ENCODE measurements at regions not wholly inside any gene's neighbourhood (a gene's known extent, or its start where the extent isn't known, plus 50 kb on each side); places are given as distances from the start of the nearest gene placed in this dataset.

DNA sequence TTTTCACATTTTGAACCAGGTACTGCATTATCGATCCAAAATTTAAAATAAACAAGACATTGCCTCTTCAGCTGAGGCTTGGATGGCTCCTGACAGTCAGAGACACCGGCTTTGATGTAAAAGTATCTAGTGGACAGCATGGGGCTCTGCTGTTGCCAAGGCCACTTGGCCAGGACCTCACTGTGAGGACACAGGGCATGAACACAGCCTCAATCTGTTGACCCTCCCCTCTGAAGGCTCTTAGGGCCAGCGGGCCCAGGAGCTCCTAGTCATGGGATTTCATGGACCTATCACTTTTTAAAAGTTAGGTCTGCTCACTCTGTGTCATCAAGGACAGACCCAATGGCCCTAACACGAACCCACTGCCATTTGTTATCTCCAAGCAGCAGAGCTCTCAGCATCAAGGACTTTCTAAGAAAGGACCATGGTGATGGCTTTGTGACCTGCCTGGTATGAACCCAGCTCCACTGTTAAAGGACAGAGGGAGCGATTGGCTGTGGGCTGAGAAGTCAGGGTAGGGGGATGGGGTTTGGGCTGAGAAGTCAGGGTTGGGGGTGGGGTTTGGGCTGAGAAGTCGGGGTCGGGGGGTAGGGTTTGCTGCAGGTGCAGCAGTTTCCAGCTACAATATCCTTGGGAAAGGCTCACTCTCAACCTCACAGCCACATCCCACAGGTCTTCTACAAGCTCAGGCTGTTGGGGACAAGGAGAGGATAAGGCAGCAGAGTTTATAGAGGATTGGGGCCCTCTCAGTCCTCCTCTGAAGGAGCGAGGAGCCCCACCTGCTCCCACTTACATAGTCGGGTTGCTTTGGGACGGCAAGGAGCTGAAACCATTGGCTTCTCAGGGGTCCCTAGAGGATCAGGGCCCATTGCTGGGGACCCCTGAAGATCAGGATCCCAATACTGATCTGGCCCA is 146.8 kb downstream of the BARX1 start:
- no peaks in the 10 kb centered on the region for H3K27me3 ChIP-seq (ENCODE audit: insufficient read depth, poor library complexity, severe bottlenecking)
- DNase-seq (ENCODE audit: low read depth in 1 of 2, low spot score in 1 of 2) = no peak
- H3K27ac ChIP-seq (replicated peaks) = no peak overlapping the region

DNA sequence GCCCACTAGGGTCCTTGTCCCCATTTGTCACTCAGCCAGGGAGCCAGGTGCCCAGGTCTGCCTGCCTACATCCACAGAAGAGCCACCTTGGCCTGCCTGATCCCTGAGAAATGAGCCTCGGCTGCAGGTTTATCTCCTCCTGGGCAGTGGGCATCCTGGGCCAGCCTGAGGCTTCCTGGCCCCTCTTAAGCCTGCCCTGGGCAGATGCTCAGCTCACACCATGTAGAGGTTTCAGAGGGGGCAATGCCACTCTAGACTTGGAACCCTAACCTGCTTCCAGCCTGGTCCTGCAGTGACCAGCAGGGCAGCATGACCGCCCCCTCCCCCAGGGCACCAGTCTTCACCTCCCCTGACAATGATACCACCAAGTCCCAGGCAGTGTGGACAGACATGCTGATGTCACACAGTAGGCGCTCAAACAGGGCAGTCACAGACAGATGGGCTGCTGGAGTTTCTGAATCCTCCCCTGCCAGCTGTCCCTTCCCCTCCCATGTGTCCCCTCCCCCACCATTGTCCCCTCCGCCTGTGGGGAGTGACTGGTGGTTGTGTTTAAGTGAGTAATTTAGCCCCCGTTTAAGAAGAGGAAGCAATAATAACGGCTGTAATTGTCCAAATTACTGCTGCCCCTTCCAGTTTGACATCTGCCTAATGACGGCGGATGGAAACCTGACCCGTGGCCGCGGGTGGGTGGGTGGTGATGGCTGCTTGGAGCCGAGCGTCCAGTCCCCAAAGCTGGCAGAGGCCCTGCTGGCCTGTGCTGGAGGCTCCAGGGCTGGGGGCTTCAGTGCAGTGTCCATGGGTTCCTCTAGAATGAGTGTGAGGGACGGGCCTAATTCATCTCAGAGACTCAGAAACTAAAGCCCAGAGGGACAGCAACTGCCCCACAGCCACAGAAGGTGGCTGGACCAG is 147.7 kb downstream of the BARX1 start:
- no peak overlapping the region for H3K27ac ChIP-seq (replicated peaks)
- DNase-seq (ENCODE audit: low read depth in 1 of 2, low spot score in 1 of 2) = no peak
- TF ChIP-seq, protein P1, sequence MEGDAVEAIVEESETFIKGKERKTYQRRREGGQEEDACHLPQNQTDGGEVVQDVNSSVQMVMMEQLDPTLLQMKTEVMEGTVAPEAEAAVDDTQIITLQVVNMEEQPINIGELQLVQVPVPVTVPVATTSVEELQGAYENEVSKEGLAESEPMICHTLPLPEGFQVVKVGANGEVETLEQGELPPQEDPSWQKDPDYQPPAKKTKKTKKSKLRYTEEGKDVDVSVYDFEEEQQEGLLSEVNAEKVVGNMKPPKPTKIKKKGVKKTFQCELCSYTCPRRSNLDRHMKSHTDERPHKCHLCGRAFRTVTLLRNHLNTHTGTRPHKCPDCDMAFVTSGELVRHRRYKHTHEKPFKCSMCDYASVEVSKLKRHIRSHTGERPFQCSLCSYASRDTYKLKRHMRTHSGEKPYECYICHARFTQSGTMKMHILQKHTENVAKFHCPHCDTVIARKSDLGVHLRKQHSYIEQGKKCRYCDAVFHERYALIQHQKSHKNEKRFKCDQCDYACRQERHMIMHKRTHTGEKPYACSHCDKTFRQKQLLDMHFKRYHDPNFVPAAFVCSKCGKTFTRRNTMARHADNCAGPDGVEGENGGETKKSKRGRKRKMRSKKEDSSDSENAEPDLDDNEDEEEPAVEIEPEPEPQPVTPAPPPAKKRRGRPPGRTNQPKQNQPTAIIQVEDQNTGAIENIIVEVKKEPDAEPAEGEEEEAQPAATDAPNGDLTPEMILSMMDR (IDR thresholded peaks at IDR 0.05; ENCODE audit: insufficient read depth, low read length) = no peak
- no peak for TF ChIP-seq SPI1 (IDR thresholded peaks at IDR 0.05; ENCODE audit: borderline replicate concordance, low read depth)
- no peak for TF ChIP-seq GABPA (IDR thresholded peaks at IDR 0.05; ENCODE audit: low read depth)
- H3K4me3 ChIP-seq (replicated peaks; ENCODE audit: insufficient read depth, low read length) = no peak overlapping the region
- H3K27me3 ChIP-seq (ENCODE audit: insufficient read depth, poor library complexity, severe bottlenecking) = no peaks in the 10 kb centered on the region

More for the DNA sequence above, 146.8 kb downstream of the BARX1 start:
- TF ChIP-seq GABPA (IDR thresholded peaks at IDR 0.05; ENCODE audit: low read depth) (no peak), POLR2AphosphoS5 (IDR thresholded peaks at IDR 0.05; ENCODE audit: low read depth) (no peak), SPI1 (IDR thresholded peaks at IDR 0.05; ENCODE audit: borderline replicate concordance, low read depth) (no peak)
- TF ChIP-seq, protein P2, sequence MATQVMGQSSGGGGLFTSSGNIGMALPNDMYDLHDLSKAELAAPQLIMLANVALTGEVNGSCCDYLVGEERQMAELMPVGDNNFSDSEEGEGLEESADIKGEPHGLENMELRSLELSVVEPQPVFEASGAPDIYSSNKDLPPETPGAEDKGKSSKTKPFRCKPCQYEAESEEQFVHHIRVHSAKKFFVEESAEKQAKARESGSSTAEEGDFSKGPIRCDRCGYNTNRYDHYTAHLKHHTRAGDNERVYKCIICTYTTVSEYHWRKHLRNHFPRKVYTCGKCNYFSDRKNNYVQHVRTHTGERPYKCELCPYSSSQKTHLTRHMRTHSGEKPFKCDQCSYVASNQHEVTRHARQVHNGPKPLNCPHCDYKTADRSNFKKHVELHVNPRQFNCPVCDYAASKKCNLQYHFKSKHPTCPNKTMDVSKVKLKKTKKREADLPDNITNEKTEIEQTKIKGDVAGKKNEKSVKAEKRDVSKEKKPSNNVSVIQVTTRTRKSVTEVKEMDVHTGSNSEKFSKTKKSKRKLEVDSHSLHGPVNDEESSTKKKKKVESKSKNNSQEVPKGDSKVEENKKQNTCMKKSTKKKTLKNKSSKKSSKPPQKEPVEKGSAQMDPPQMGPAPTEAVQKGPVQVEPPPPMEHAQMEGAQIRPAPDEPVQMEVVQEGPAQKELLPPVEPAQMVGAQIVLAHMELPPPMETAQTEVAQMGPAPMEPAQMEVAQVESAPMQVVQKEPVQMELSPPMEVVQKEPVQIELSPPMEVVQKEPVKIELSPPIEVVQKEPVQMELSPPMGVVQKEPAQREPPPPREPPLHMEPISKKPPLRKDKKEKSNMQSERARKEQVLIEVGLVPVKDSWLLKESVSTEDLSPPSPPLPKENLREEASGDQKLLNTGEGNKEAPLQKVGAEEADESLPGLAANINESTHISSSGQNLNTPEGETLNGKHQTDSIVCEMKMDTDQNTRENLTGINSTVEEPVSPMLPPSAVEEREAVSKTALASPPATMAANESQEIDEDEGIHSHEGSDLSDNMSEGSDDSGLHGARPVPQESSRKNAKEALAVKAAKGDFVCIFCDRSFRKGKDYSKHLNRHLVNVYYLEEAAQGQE (IDR thresholded peaks at IDR 0.05; ENCODE audit: insufficient replicate concordance, low read depth) = no peak
- TF ChIP-seq, protein P1 (IDR thresholded peaks at IDR 0.05; ENCODE audit: insufficient read depth, low read length) = no peak
- no peak overlapping the region for H3K4me3 ChIP-seq (replicated peaks; ENCODE audit: insufficient read depth, low read length)

DNA sequence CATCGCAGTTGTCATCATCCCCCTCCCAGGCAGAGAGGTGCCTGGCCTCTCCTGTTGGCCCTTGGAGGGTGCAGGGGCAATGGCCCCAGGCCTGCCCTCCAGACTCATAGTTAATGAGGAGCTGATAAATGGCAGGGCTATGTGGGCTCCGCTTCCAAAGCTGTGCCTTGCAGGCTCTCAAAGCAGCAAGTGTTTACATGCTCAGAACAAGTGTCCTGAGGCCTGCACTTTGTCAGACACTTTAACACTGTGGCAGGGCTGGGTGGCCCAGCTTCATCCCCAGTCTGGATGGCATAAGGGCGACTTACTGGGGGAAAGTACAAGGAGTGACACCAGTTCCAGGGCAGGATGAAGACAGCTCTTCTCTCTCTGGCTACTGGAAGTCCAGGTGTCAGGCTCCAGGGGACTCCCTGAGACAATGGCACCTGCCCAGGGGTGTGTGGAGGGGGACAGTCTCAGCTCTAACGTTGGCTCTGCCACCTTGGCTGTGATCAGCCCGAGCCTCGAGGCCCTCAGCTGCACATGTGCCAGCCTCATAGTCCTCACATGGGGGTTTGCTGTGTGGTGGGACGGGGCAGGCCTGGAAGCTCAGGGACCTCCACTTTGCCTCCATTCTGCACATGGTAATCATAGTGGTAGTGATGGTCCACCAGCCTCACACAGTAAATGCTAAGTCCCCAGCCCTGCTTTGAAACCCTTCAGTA is 153.4 kb downstream of the BARX1 start:
- no peak for TF ChIP-seq GABPA (IDR thresholded peaks at IDR 0.05; ENCODE audit: low read depth)
- TF ChIP-seq, protein P1 (IDR thresholded peaks at IDR 0.05; ENCODE audit: insufficient read depth, low read length) = no peak
- no peak for TF ChIP-seq SPI1 (IDR thresholded peaks at IDR 0.05; ENCODE audit: borderline replicate concordance, low read depth)
- TF ChIP-seq, protein P2 (IDR thresholded peaks at IDR 0.05; ENCODE audit: insufficient replicate concordance, low read depth) = no peak
- no peak for TF ChIP-seq POLR2AphosphoS5 (IDR thresholded peaks at IDR 0.05; ENCODE audit: low read depth)

More for the DNA sequence above, 153.4 kb downstream of the BARX1 start:
- DNase-seq (ENCODE audit: low read depth in 1 of 2, low spot score in 1 of 2) = no peak
- Histone ChIP-seq H3K4me3 (replicated peaks; ENCODE audit: insufficient read depth, low read length) (no peak overlapping the region), H3K27me3 (ENCODE audit: insufficient read depth, poor library complexity, severe bottlenecking) (no peaks in the 10 kb centered on the region), H3K27ac (replicated peaks) (no peak overlapping the region)

All from HL-60 (cell line).